OCI-LY3 (cell line): ENCODE measurements at regions not wholly inside any gene's neighbourhood (a gene's known extent, or its start where the extent isn't known, plus 50 kb on each side); places are given as distances from the start of the nearest gene placed in this dataset.

Source experiments
- CTCF ChIP-seq: fragments of 200-600, 300-600 bp; sonication (generic); IDR thresholded peaks from 2 replicates; pipeline ENCODE4 v1.5.1; 2014; ENCODE audit warnings: antibody characterized with exemption, low read length, low read depth
- EZH2phosphoT487 ChIP-seq: fragments of 200-600 bp; shearing (Covaris generic); IDR thresholded peaks from 2 replicates; pipeline ENCODE4 v1.6.1; 2018; ENCODE audit warnings: antibody characterized with exemption, mixed run types, low read depth

- TF ChIP-seq CTCF: no peak
- TF ChIP-seq EZH2phosphoT487: no peak
These were observed 275.3 kb upstream of the IL12B start for GRCh38 chr5:159605585-159605984.
